ENCODE measurements at regions not wholly inside any gene's neighbourhood (a gene's known extent, or its start where the extent isn't known, plus 50 kb on each side); places are given as distances from the start of the nearest gene placed in this dataset.
A peak's percentile ranks its signal among the peaks of the same experiment; 100 is the strongest.

DNA sequence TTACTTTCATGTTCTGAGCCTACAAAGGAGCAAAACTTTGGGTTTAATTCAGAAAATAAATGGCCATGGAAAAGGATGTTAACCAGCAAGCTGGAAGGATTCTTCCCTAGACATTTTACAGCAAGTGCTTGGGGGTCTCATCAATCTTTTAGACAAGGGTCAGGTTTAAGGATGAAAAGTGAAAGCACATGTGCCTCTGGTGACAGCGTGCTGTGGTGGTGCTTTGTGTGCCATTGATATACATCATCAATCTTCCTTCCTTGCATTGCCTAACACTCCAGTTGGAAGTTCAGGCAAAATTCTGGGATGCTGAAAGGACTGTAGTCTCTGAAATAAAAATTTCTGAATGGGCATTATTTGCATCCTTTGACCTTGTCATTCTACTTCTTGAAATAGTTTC, 171.2 kb downstream of the KCNE4 start:
- no peak for DNase-seq (ENCODE audit: low read depth)

DNA sequence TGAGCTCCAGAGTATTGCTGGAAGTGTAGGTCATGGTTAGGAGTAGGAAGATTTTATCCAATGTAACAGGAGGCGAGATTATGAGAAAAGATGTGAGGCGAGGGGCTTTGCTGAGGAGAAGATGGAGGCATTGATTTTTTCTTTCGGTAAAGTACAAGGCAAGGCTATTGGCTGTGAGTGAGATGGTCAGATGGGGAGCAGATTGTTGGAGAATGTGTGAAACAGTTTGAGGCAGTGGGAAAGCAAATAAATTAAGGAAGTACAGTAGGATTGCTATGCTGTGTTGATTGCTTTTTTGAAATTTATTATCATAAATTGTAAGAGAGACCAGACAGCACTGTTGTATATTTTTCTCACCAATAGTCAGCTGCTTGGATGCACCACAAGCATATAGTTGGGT, 173.3 kb downstream of the KCNE4 start:
- no peak for DNase-seq (ENCODE audit: low read depth)

DNA sequence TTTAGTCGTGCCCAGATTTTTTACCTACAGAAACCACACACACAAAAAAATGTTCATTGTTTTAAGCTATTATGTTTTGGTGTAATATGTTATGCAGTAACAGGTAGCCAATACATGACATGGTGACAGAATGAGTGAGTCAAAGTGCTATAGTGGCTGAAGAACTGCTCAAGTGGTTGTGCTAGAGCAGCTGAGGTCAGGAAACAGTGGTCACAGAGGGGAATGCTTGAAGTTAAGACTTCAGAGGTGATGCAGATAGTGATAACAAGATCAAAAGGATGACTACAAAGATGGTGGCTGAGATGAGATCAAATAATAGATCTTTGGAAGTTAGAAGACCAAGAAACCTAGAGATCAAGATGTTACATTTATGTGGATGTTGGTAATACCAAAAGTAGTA, 174.3 kb downstream of the KCNE4 start:
- no peak for DNase-seq (ENCODE audit: low read depth)

DNA sequence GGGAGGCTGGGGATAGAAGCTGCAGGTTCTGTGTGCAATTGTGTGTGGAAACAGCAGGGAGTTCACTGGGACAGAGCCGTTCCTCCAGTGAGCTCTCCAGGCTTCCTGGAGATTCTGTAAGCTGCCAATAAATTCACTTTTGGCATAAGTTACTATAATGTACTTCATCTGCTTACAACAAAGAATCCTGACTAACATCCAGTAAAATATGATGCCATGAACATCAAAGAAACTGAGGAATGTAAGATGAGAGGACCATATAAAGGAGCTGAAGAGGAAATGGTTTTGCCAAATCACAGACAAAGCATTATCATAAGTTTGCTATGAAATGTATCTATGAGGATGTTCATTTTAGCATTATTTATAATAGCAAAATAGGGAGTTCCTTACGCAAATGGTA, 175.3 kb downstream of the KCNE4 start:
- no peak for DNase-seq (ENCODE audit: low read depth)

DNA sequence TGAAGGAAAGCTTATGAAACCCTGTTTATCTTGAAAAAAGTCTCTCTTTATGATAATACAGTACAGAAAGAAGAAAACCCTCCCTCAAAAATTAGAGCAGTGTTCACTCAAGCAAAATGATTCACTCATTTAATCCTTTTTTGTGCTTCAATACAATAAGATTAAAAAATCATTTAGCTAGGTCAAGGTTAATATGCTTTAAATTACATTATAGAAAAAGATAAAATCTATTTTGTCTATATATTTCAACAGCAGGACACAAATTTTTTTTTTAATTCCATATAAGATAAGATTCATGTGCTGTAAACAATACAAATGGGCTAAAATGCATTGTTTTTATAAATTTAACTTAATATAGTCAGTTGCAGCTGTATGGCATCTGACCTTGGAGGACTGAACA, 176.9 kb downstream of the KCNE4 start:
- DNase-seq (ENCODE audit: low read depth) = no peak

DNA sequence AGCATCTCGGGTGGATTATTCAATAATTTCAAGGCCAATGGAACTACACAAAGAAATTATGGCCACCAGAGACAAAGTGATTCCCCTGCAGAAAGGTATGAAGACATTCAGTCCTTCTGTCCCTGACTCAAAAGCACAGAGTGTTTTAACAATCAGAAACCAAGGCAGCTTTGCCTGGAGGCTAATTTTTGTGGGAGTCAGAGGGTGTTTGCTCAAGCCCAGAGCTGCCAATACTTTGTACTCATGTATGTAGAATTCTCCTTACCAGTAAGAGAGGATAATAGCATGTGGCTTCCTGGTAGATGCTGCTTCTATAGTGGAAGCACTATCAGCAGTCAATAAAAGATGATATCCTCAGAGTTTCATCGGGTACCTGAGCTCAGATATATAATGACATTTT, 178.4 kb downstream of the KCNE4 start:
- no peak for DNase-seq (ENCODE audit: low read depth)

DNA sequence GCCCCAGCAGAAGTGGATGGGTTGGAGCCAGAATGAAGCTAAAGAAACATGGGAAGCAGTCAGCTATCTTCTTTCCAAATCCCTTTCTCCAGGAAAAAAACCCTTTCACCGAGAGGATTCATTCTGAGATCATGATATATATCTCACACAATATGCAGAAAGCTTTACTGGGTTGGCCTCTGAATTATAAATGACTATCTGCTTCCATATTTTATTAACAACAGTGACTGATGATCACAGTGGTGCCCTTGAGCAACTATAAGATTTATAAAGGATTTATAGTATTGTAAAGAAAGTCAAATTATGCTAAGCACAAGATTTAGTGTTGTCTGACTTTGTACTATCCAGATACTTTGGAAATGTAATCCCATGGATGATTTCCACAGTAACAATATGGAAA, 180.3 kb downstream of the KCNE4 start:
- no peak for DNase-seq (ENCODE audit: low read depth)

DNA sequence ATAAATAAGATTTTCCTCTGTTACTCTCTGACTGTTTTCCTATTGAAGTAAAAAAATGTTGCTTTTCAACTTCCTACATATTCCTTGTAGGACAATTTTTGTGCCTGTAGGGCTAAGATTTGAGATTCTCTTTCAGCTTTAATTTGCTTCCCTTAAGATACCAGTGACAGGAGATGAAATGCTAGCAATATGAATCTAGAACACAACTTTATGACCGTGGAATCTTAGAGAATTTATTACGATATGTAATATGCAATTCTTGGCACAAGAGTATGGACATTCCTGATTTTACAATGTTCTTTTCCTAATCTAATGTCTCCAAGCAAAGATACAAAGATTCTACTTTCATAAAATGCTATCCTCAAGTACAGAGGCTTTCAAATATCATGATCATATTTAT, 180.9 kb downstream of the KCNE4 start:
- no peak for DNase-seq (ENCODE audit: low read depth)

DNA sequence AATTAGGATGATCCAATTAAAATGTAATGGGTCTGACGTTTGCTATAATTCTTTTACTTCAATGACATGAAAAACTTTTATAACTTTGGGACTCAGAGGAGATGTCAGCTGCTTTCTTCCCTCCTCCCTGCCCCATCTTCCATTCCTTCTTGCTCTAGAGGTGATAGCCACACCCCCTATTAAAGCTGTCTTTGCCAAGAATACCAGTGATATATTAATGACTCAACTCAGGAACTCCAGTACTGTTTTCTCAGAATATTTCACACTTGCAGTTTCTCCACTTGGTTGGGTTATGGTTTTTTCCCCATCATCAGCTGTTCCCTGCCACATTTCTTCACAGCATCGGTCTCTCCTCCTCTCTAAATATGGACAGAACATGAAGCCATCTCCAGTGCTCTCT, 184.0 kb downstream of the KCNE4 start:
- DNase-seq (ENCODE audit: low read depth) = peak; percentile 70

DNA sequence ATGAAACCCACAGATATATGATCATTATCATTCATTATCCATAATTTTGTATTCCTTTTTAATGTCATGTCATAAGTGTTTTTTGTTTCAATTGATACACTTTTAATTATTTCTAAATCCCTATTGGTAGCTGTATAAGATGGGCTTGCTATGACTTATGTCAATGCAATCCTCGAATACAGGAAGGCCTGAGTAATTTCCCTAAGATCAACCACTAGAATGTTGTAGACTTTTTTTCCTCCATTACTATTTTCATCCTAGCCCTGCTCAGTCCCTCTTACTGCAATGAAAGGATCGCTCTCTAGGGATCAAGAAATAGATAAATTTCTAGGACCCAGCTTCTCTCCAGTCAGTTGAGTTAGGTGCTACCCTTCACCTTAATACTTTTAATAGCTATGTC, 186.3 kb downstream of the KCNE4 start:
- no peak for DNase-seq (ENCODE audit: low read depth)

DNA sequence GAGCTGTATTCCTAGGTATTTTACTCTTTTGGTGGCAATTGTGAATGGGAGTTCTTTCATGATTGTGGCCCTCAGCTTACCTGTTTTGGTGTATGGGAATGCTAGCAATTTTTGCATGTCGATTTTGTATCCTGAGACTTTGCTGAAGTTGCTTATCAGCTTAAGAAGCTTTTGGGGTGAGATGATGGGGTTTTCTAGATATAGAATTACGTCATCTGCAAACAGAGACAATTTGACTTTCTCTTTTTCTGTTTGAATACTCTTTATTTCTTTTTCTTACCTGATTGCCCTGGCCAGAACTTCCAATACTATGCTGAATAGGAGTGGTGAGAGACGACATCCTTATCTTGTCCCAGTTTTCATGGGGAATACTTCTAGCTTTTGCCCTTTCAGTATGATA, 191.2 kb downstream of the KCNE4 start:
- no peak for DNase-seq (ENCODE audit: low read depth)

DNA sequence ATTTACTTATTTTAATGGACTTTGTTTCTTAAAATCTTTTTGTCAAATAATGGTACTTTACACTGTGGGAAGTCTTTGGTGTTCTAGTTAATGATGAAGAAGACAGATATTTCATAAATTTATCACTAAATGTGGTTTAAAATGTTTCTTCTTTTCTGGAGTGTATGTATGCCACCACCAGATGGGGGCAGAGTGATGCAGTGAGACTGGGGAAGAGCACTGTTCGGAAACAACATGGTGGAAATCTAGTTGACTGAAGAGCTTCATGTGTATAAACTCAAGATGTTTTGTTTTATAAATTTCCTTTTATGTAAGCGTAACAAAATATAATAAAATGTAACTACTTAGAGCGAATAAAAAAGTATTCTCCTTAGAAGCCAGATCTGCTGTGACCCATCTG, 195.1 kb downstream of the KCNE4 start:
- DNase-seq (ENCODE audit: low read depth) = peak; percentile 62

DNA sequence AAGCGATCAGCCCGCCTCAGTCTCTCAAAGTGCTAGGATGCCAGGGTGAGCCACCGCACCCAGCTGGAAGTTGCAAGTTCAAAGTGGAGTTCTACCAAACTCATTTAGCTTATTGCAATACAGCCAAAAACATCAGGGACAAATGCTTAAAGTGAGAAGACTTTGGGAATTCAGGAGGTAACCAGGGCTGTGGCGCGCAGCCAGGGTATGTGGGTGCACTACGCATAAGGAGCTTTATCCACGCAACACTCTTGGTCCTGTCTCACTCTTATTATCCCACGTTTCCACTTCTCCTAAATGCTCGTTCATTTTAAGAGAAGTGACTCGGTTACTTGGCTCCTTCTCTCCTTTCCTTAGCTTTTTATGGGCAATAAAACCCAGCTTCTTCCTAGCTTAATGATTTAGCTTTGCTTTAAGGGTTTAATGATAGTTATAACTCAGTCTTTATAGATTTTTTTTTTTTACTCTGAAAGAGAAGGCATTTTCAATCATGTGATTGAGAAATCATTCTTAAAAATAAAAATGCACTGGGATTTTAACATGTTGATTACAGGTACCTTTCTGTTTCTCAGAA, 199.8 kb downstream of the KCNE4 start:
- DNase-seq (ENCODE audit: low read depth) = no peak

DNA sequence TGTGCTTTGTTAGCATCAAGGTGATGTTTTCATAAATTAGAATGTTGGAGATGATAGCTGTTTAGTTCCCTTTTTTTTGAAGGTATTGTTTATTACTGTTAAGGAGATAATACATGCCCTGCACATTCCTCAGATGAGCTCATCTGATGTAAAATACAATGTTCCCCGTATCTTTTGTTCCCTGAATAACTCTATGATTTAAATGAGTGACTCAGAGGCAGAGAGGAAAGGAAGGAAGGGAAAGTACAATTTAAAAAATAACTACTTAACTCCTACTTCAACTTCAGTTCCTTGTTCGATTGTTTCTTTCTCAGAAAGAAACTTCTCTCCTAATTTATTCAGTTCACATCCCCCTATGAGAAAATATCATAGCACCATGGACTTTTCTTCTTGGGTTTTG, 208.7 kb downstream of the KCNE4 start:
- peak; percentile 64 for DNase-seq (ENCODE audit: low read depth)

DNA sequence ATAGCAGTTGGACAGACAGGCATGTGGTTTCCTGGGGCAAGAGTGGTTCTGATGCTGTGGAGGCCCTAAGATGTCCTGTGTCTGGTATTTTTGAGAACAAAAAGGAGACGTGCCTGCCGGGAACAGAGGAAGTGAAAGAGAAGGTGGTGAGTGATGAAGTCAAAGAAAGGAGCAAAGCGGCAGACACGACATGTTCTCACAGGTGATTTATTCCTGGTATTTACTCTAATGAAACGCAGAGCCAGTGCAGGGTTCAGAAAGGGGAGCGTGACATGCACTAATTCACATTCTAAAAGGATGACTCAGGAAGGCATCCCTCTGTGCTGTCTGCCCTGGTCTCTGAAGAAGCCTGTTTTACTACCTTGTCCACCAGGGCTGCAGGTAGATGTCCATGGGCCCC, 211.0 kb downstream of the KCNE4 start:
- no peak for DNase-seq (ENCODE audit: low read depth)

DNA sequence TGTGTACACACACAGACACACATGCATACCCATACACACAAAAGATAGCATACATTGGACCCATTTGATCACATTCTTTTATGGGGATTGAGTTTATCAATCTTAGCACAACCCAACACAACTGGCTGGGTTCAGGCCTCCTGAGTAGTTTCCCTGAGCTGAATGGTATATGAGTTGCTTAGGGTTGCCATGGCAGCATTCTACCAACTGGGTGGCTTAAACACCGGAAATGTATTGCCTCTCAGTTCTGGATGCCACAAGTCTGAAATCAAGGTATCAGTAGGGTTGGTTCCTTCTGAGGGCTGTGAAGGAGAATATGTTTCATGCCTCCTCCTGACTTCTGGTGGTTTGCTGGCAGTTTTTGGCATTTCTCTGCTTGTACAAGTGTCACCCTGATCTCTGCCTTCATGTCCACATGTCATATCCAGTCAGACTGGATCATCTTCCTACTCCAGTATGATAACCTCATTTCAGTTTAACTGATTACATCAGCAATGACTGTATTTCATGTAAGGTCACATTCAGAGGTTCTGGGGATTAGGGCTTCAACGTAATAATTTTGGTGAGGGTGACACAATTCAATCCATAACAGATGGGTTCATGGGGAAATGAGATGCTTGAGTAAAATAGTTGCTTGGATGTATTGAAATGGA, 212.7 kb downstream of the KCNE4 start:
- no peak for DNase-seq (ENCODE audit: low read depth)

DNA sequence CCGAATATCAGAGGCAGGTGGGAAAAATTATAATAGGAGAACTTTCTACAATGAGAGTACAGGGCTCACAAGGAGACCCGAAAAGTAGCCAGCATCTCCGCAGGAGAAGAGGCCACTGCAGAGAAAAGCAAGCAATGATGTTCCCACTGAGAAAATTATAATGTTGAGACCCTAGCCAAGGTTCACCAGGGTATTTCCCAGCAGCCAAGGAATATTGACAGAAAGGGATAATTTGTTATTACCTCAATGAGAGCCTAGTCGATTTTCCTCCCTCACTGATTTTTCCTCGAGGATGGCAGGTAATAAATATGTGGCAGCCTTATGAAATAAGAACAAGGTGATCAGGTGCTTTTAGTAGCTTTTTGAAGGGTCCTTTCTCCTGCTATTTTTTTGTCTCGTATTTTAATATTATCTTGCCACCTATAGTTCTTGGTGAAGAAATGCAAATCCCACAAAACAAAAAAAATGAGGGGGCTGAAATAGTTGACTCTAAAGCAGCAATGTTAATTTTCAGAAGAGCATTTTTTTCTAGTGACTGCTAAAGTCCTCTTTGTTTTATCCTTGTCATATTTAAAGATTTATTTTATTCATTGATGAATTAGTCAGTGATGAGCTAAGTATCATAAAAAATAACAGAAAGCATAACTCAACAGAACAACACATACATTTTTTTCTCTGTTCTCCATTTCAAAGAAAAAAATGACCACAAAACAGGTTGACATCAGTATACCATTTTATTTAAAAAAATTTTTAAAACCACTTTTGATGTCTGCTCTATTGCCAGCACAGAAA, 215.4 kb downstream of the KCNE4 start:
- DNase-seq (ENCODE audit: low read depth) = no peak

DNA sequence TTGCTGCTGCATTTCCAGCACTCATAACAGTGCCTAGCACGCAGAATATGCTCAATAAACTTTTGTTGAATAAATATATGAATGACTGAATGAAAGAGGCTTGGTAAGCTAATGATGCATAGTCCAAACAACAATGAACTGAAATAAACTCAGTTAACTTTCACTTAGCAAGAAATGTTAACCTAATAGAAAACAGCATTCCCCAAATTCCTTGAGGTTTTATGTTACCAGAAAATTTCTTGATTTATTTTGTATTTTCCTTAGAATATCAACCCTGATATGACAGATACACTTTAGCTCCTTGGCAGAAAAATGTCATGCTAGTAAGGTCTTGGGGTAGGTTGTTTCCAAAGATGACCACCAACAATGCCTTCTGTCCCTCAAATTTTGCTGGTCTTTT, 217.4 kb downstream of the KCNE4 start:
- DNase-seq (ENCODE audit: low read depth) = no peak

DNA sequence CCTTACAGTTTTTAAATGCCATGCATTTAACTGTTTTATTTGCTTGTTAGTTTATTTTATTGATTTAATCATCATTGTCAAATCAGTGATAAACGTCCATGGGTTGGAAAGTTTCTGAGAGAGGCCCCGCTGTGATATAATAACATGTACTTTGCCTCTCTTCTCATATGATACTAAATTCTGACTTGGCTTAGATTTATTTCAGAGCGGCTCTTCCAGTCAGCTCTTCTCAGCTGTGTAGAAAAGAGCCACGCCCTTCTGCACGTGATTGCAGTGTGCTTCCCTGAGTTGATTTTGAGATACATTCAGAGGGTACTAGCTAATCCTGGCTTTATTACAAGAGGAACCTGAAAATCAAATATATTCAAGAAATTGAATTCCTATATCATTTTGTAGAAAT, 218.6 kb downstream of the KCNE4 start:
- DNase-seq (ENCODE audit: low read depth) = no peak

DNA sequence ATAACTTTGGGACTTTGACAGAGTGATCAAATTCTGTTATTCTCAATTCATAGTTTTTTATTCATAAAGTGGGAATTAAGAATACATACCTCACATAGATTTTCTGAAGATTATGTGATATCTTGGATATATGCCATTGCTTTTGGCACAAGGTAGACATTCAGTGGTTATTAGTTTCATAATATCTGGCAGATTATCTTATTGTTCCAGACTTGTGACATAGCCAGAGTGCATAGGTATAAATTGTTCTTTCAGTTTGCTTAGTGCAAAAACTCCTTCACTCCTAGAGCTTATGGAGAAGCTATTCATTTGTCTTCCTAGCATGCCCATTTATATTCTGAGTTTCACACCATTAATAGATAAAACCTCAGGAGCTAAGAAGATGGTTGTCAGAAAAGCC, 222.0 kb downstream of the KCNE4 start:
- no peak for DNase-seq (ENCODE audit: low read depth)

DNA sequence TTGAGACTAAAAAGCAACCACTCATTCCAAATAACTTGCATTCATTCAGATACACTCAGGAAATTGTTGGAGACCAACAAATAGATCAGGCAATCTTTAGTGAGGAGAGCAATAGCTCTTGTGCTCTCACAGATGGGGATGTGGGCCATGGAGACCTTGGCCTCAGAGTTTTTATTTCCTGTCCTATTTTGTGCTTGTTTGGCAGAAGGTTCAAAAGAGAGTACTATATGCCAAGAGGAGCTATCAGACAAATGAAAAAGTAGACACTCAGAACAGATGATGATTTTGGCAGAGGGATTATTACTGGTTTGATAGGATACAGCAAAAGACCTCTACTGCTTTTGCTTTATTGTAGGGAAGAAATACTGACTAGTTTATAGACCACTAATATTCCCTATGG, 230.2 kb downstream of the KCNE4 start:
- DNase-seq (ENCODE audit: low read depth) = no peak

DNA sequence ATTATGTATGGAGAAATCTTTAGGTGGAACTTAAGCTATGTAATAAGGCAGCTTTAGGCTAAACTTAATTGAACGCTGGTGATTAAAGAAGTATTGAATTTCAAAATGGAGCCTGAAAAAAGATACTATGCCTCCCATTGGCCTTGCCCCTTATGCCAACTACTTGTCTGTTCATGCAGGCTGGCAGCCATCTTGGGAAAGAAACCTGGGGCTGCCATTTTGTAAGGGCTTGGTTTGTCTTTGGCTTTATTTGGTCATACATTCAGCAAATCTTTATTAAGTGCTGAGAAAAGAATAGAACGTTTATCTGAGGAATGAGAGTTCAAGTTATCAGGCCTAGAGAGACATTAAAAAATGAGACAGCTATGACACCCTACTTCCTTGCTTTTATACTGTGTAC, 231.3 kb downstream of the KCNE4 start:
- no peak for DNase-seq (ENCODE audit: low read depth)

DNA sequence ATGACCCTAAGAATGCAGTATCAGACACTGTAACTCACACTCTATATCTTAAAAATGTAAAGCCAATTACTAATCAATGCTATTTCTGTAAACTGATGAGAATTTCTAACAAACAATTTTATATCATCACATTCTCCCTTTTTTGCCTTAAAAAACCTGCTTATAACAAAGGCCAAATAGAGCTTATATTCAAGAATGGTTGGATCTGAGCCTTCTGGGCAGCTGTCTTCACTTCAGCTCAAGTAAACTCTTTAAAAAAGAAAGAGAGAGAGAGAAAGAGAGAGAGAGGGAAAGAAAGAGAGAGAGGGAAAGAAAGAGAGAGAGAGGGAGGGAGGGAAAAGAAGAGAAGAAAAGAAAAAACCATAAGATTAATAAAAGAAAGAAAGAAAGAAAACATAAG, 231.8 kb downstream of the KCNE4 start:
- no peak for DNase-seq (ENCODE audit: low read depth)

Data from LHCN-M2 (cell line).